ENCODE measurements at regions not wholly inside any gene's neighbourhood (a gene's known extent, or its start where the extent isn't known, plus 50 kb on each side); places are given as distances from the start of the nearest gene placed in this dataset.
"Not testable (repeated sequence)": the region's sequence is repeated elsewhere in the genome, so short reads cannot be mapped to it uniquely, and the experiment has no call there.

DNA sequence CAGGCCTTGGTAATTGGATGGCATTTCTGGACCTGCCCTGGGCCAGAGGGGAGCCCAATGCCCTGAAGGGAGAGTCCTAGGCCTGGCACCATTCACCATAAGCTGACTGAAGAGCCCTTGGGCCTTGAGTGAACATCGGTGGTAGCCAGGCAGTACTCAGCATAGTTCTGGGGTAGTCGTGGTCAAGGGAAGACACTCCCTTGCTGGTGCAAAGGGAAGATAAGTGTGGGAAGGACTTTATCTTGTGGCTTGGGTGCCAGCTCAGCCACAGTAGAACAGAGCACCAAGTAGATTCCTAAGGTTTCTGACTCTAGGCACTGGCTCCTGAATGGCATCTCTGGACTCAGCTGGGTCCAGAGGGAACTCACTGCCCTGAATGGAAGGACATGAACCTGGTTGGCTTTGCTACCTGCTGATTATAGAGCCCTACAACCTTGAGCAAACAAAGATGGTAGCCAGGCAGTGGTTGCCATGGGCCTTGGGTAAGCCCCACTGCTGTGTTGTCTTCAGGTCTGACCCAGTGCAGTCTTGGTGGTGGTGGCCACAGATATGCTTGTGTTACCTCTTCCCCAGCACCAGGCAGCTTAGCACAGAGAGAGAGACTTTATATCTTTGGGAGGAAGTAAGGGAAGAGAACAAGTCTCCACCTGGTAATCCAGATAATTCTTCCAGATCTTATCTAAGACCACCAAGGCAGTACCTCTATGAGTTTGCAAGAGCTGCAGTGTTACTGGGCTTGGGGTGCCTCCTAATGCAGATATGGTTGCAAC, 83.5 kb downstream of the PRDM13 start (continued):
- TF ChIP-seq, protein P1, sequence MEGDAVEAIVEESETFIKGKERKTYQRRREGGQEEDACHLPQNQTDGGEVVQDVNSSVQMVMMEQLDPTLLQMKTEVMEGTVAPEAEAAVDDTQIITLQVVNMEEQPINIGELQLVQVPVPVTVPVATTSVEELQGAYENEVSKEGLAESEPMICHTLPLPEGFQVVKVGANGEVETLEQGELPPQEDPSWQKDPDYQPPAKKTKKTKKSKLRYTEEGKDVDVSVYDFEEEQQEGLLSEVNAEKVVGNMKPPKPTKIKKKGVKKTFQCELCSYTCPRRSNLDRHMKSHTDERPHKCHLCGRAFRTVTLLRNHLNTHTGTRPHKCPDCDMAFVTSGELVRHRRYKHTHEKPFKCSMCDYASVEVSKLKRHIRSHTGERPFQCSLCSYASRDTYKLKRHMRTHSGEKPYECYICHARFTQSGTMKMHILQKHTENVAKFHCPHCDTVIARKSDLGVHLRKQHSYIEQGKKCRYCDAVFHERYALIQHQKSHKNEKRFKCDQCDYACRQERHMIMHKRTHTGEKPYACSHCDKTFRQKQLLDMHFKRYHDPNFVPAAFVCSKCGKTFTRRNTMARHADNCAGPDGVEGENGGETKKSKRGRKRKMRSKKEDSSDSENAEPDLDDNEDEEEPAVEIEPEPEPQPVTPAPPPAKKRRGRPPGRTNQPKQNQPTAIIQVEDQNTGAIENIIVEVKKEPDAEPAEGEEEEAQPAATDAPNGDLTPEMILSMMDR (IDR thresholded peaks at IDR 0.05) = no peak
- TF ChIP-seq, protein P2, sequence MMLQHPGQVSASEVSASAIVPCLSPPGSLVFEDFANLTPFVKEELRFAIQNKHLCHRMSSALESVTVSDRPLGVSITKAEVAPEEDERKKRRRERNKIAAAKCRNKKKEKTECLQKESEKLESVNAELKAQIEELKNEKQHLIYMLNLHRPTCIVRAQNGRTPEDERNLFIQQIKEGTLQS (CRISPR knock-in tag; conservative IDR thresholded peaks at IDR 0.05) = no peak
- TF ChIP-seq ZNF219 (CRISPR knock-in tag; IDR thresholded peaks at IDR 0.05; ENCODE audit: borderline replicate concordance) = no peak

DNA sequence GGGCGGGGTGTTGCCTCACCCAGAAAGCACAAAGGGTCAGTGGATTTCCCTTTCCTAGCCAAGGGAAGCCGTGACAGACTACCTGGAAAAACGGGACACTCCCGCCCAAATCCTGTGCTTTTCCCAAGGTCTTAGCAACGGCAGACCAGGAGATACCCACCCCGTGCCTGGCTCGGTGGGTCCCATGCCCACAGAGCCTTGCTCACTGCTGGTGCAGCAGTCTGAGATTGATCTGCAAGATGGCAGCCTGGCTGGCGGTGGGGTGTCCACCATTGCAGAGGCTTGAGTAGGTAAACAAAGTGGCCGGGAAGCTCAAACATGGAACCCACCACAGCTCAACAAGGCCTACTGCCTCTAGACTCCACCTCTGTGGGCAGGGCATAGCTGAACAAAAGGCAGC, 95.7 kb downstream of the PRDM13 start:
- ATAC-seq; POLR2A ChIA-PET; H3K9me3 Mint-ChIP-seq; CTCF ChIA-PET; H3K36me3 Mint-ChIP-seq; H3K4me1 Mint-ChIP-seq; DNase-seq (ENCODE audit: low spot score); H3K27me3 Mint-ChIP-seq (ENCODE audit: low read depth); H3K4me3 Mint-ChIP-seq; H3K27ac Mint-ChIP-seq: not testable (repeated sequence)

DNA sequence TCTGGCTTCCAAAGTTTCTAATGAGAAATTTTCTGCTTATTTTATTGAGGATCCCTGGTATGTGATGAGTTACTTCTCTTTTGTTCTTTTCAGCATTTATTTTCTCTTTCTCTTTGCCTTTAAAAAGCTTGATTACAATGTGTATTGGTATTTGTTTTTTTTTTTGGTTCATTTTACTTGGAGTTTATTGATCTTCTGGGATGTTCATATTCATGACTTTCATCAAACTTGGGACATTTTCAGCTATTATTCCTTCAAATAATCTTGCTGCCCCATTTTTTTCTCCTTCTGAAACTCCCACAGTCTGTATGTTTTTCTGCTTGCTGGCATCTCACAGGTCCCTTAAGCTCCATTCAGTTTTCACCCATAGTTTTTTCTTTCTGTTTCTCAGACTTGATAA, 102.4 kb downstream of the PRDM13 start:
- no peak for TF ChIP-seq ZNF317 (CRISPR knock-in tag; IDR thresholded peaks at IDR 0.05; ENCODE audit: borderline replicate concordance, low read depth)
- no peak for TF ChIP-seq SOX15 (CRISPR knock-in tag; IDR thresholded peaks at IDR 0.05)
- no peak for TF ChIP-seq ZNF263 (CRISPR knock-in tag; IDR thresholded peaks at IDR 0.05; ENCODE audit: low read depth)
- TF ChIP-seq TCF7 (CRISPR knock-in tag; IDR thresholded peaks at IDR 0.05; ENCODE audit: low read depth) = no peak
- ATAC-seq (no peak), DNase-seq (ENCODE audit: low spot score) (no peak)
- H3K9me3 Mint-ChIP-seq = no peaks in the 10 kb centered on the region
- H3K4me1 Mint-ChIP-seq = peaks cover 13% of the 10 kb centered on the region
- H3K27ac Mint-ChIP-seq = no peak overlapping the region
- ChIA-PET CTCF (no interaction called here), POLR2A (no interaction called here)
- H3K36me3 Mint-ChIP-seq = no peaks in the 10 kb centered on the region
- no peak overlapping the region for H3K4me3 Mint-ChIP-seq
- no peaks in the 10 kb centered on the region; the same call in 1 of the 2 replicates for H3K27me3 Mint-ChIP-seq (ENCODE audit: low read depth)

DNA sequence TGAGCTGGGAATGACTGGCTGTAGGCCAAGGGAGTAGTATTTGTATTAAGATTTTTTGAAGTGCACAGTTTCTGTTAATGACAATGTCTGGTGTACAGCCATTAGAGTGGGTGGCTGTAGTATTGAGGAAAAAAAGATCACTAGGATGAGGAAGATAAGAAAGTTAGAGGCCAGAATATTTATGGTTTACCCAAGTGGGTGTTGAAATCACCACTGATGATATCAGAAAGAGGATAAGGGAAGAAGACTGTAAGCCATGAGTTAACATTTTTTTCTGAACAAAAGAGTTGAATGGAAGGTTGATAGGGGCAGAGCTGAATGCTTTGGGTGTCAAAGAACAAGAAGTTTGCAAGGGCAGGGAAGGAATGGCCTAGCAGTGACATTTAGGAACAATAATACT, 104.7 kb downstream of the PRDM13 start:
- no peak for ATAC-seq
- H3K4me3 Mint-ChIP-seq = no peak overlapping the region
- H3K27me3 Mint-ChIP-seq (ENCODE audit: low read depth) = no peaks in the 10 kb centered on the region
- no peaks in the 10 kb centered on the region for H3K36me3 Mint-ChIP-seq
- ChIA-PET POLR2A (no interaction called here), CTCF (no interaction called here)
- H3K9me3 Mint-ChIP-seq = peaks cover 2% of the 10 kb centered on the region
- DNase-seq (ENCODE audit: low spot score) = no peak
- H3K27ac Mint-ChIP-seq = no peak overlapping the region
- peaks cover 13% of the 10 kb centered on the region for H3K4me1 Mint-ChIP-seq
- no peak for TF ChIP-seq RORB (CRISPR knock-in tag; IDR thresholded peaks at IDR 0.05)
- TF ChIP-seq PRRX2 (CRISPR knock-in tag; IDR thresholded peaks at IDR 0.05) = no peak
- TF ChIP-seq, protein P3, sequence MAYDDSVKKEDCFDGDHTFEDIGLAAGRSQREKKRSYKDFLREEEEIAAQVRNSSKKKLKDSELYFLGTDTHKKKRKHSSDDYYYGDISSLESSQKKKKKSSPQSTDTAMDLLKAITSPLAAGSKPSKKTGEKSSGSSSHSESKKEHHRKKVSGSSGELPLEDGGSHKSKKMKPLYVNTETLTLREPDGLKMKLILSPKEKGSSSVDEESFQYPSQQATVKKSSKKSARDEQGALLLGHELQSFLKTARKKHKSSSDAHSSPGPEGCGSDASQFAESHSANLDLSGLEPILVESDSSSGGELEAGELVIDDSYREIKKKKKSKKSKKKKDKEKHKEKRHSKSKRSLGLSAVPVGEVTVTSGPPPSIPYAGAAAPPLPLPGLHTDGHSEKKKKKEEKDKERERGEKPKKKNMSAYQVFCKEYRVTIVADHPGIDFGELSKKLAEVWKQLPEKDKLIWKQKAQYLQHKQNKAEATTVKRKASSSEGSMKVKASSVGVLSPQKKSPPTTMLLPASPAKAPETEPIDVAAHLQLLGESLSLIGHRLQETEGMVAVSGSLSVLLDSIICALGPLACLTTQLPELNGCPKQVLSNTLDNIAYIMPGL (CRISPR knock-in tag; IDR thresholded peaks at IDR 0.05) = no peak
- TF ChIP-seq, protein P4, sequence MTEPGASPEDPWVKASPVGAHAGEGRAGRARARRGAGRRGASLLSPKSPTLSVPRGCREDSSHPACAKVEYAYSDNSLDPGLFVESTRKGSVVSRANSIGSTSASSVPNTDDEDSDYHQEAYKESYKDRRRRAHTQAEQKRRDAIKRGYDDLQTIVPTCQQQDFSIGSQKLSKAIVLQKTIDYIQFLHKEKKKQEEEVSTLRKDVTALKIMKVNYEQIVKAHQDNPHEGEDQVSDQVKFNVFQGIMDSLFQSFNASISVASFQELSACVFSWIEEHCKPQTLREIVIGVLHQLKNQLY (CRISPR knock-in tag; IDR thresholded peaks at IDR 0.05) = no peak
- no peak for TF ChIP-seq ZBTB21 (CRISPR knock-in tag; IDR thresholded peaks at IDR 0.05; ENCODE audit: borderline replicate concordance)
- TF ChIP-seq ZNF416 (CRISPR knock-in tag; IDR thresholded peaks at IDR 0.05) = no peak
- TF ChIP-seq TCF7 (CRISPR knock-in tag; IDR thresholded peaks at IDR 0.05; ENCODE audit: low read depth) = no peak
- TF ChIP-seq, protein P5, sequence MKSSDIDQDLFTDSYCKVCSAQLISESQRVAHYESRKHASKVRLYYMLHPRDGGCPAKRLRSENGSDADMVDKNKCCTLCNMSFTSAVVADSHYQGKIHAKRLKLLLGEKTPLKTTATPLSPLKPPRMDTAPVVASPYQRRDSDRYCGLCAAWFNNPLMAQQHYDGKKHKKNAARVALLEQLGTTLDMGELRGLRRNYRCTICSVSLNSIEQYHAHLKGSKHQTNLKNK (CRISPR knock-in tag; IDR thresholded peaks at IDR 0.05) = no peak
- TF ChIP-seq, protein P6, sequence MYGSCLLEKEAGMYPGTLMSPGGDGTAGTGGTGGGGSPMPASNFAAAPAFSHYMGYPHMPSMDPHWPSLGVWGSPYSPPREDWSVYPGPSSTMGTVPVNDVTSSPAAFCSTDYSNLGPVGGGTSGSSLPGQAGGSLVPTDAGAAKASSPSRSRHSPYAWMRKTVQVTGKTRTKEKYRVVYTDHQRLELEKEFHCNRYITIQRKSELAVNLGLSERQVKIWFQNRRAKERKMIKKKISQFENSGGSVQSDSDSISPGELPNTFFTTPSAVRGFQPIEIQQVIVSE (CRISPR knock-in tag; IDR thresholded peaks at IDR 0.05; ENCODE audit: borderline replicate concordance) = no peak
- no peak for TF ChIP-seq JUN (CRISPR knock-in tag; IDR thresholded peaks at IDR 0.05)
- TF ChIP-seq NR1H2 (CRISPR knock-in tag; IDR thresholded peaks at IDR 0.05) = no peak
- TF ChIP-seq NFYB (CRISPR knock-in tag; conservative IDR thresholded peaks at IDR 0.05; ENCODE audit: low read depth) = no peak
- TF ChIP-seq TEAD1 (CRISPR knock-in tag; IDR thresholded peaks at IDR 0.05) = no peak
- TF ChIP-seq, protein P7, sequence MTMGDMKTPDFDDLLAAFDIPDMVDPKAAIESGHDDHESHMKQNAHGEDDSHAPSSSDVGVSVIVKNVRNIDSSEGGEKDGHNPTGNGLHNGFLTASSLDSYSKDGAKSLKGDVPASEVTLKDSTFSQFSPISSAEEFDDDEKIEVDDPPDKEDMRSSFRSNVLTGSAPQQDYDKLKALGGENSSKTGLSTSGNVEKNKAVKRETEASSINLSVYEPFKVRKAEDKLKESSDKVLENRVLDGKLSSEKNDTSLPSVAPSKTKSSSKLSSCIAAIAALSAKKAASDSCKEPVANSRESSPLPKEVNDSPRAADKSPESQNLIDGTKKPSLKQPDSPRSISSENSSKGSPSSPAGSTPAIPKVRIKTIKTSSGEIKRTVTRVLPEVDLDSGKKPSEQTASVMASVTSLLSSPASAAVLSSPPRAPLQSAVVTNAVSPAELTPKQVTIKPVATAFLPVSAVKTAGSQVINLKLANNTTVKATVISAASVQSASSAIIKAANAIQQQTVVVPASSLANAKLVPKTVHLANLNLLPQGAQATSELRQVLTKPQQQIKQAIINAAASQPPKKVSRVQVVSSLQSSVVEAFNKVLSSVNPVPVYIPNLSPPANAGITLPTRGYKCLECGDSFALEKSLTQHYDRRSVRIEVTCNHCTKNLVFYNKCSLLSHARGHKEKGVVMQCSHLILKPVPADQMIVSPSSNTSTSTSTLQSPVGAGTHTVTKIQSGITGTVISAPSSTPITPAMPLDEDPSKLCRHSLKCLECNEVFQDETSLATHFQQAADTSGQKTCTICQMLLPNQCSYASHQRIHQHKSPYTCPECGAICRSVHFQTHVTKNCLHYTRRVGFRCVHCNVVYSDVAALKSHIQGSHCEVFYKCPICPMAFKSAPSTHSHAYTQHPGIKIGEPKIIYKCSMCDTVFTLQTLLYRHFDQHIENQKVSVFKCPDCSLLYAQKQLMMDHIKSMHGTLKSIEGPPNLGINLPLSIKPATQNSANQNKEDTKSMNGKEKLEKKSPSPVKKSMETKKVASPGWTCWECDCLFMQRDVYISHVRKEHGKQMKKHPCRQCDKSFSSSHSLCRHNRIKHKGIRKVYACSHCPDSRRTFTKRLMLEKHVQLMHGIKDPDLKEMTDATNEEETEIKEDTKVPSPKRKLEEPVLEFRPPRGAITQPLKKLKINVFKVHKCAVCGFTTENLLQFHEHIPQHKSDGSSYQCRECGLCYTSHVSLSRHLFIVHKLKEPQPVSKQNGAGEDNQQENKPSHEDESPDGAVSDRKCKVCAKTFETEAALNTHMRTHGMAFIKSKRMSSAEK (CRISPR knock-in tag; IDR thresholded peaks at IDR 0.05; ENCODE audit: borderline replicate concordance) = no peak
